ENCODE measurements at regions not wholly inside any gene's neighbourhood (a gene's known extent, or its start where the extent isn't known, plus 50 kb on each side); places are given as distances from the start of the nearest gene placed in this dataset.

- no peak for TF ChIP-seq EGR1 (IDR thresholded peaks at IDR 0.05; ENCODE audit: borderline replicate concordance in 1 of 2, low read depth in 2 of 2, low read length in 2 of 2)
- TF ChIP-seq CTCF (IDR thresholded peaks at IDR 0.05 in 2 of 3, conservative IDR thresholded peaks at IDR 0.05 in 1 of 3; ENCODE audit: control insufficient read depth in 2 of 3, extremely low read depth in 1 of 3, insufficient read depth in 1 of 3, low read depth in 3 of 3, low read length in 3 of 3) = no peak
- TF ChIP-seq NFXL1 (IDR thresholded peaks at IDR 0.05; ENCODE audit: borderline replicate concordance) = no peak
- TF ChIP-seq CBX3 (IDR thresholded peaks at IDR 0.05; ENCODE audit: borderline replicate concordance, low read depth) = no peak
Measured at GRCh38 chr4:19592391-19592790, 659.3 kb upstream of the SLIT2 start (continued).

- intact Hi-C loops (cut with micrococcal nuclease; ENCODE audit: unreplicated experiment) (no loop called here), in situ Hi-C loops (cut with MboI) (no loop called here)
- POLR2A ChIA-PET = no interaction called here
- RAD21 ChIA-PET (ENCODE audit: unreplicated experiment) = no interaction called here
- no peak overlapping the region for H3K4me2 ChIP-seq (ENCODE audit: control insufficient read depth, insufficient read depth)
- CTCF ChIA-PET = interaction anchor here (0.9 kb wide), 1 partner anchor 10 kb away, joined by 3 read pairs; no protein-coding TSS in a partner anchor
- H3K79me2 ChIP-seq (ENCODE audit: control insufficient read depth, insufficient read depth, low read length) = no peaks in the 10 kb centered on the region
- H4K20me1 ChIP-seq (ENCODE audit: control insufficient read depth, insufficient read depth) = no peaks in the 10 kb centered on the region
- H3K27me3 ChIP-seq (replicated peaks in 1 of 2; ENCODE audit: control insufficient read depth in 2 of 2, insufficient read depth in 2 of 2, low read length in 1 of 2) = no peaks in the 10 kb centered on the region
- TF ChIP-seq GABPA (IDR thresholded peaks at IDR 0.05; ENCODE audit: low read depth) (no peak), CREB1 (IDR thresholded peaks at IDR 0.05; ENCODE audit: low read depth) (no peak), YBX1 (IDR thresholded peaks at IDR 0.05) (no peak), SREBF2 (IDR thresholded peaks at IDR 0.05; ENCODE audit: low read length) (no peak), PML (IDR thresholded peaks at IDR 0.05; ENCODE audit: low read length) (no peak), HCFC1 (IDR thresholded peaks at IDR 0.05; ENCODE audit: low read length) (no peak)
- no peaks in the 10 kb centered on the region for H3K4me1 ChIP-seq (ENCODE audit: control insufficient read depth, insufficient read depth, low read length)
- no peak overlapping the region for H2AFZ ChIP-seq (ENCODE audit: control insufficient read depth, low read depth, low read length)
- BruUV-seq (replicated peaks) = no TSS peak
- no peak overlapping the region for H3K4me3 ChIP-seq
- no peak overlapping the region for H3K27ac ChIP-seq (ENCODE audit: control insufficient read depth, insufficient read depth)
- H3K9me3 ChIP-seq (replicated peaks; ENCODE audit: control insufficient read depth, insufficient read depth, low read length) = no peaks in the 10 kb centered on the region
- 5% methylated on average over 4 of the region's 4 CpGs for WGBS (ENCODE audit: insufficient coverage, insufficient replicate concordance, low lambda C conversion rate, missing lambda C conversion rate)
- SMC1A ChIA-PET (ENCODE audit: uncharacterized antibody, unreplicated experiment) = no interaction called here
- DNase-seq (ENCODE audit: low read depth, low spot score) (no peak), FAIRE-seq (no peak), ATAC-seq (no peak)
- no peaks in the 10 kb centered on the region for H3K36me3 ChIP-seq (ENCODE audit: control insufficient read depth in 2 of 2, insufficient read depth in 2 of 2, low read length in 1 of 2)
- no peak overlapping the region for H3K9ac ChIP-seq (ENCODE audit: control insufficient read depth, insufficient read depth, low read length)
Measured at GRCh38 chr4:19583827-19584569, 667.7 kb upstream of the SLIT2 start.

Measured in GM12878 (cell line).